ENCODE measurements at regions not wholly inside any gene's neighbourhood (a gene's known extent, or its start where the extent isn't known, plus 50 kb on each side); places are given as distances from the start of the nearest gene placed in this dataset.

DNA sequence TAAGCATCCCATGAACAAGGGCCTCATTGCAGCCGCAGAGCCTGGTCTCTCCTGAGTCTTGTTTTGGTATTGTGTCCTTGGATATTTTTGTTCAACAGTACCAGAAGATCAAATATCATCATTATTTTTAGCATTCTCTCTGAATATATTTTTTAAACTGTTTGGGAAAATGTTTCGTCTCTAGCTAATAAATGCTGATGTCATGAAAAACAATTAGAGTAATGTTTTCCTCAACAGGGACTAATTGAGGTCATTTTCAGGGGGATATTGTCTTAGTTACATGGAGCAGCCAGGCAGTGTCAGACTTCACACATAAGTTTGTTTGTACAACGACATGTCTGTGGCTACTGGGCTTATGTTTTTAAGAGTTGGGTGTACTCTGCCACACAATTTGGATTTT lies 805.3 kb upstream of the SOX9 start:
- no peak for DNase-seq

DNA sequence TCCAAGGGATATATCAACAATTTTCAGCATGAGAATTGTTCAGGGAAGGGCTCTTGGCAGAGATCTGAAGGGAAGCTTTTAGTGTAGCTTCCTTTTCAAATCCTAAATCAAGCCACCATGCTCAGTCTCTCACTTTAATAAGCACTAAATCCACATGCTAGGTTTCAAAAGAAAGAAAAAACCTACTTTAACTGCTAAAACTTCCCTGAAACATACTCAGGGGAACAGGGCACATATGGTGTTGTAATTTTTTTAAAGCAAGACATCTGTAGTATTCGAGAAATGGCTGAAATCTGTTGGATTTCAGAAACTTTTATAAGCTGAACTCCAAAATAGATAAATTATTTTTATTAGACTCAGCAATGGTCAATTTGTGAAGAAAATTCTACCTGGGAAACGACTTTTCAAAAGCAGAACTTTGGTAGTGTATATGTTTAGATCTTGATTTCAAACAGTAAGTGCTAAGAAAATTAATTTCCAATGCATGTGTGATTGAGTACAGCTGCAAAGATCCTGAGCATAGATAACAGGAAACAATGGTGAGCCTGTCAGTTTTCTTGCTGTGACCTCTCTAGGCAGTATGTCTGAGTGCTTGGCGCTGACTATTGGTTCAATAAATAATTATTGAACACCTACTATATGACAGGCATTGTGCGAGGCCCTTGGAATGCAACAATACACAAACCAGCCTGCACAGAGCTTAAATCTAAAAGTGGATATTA lies 804.5 kb upstream of the SOX9 start:
- DNase-seq: no peak

- no peak for DNase-seq
These were observed 800.6 kb upstream of the SOX9 start for GRCh38 chr17:71320009-71320796.

DNA sequence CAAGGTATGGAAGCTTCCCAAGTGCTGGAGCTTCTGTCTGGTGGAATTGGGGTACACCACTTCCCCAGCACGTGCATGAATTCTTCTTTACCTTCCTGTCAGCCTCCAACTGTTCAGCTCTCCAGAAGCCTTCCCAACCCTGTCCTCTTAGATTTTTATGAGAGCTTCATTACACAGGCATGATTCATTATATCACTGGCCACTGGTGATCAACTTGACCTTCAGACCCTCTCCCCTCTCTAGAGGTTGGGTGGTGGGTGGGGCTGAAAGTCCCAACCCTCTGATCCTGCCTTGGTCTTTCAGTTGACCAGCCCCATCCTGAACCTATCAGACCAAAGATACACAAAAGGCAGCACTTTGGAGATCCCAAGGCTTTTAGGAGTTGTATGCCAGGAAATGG lies 795.7 kb upstream of the SOX9 start:
- no peak for DNase-seq

GRCh38 chr17:71325886-71326285 lies 794.9 kb upstream of the SOX9 start:
- no peak for DNase-seq

DNA sequence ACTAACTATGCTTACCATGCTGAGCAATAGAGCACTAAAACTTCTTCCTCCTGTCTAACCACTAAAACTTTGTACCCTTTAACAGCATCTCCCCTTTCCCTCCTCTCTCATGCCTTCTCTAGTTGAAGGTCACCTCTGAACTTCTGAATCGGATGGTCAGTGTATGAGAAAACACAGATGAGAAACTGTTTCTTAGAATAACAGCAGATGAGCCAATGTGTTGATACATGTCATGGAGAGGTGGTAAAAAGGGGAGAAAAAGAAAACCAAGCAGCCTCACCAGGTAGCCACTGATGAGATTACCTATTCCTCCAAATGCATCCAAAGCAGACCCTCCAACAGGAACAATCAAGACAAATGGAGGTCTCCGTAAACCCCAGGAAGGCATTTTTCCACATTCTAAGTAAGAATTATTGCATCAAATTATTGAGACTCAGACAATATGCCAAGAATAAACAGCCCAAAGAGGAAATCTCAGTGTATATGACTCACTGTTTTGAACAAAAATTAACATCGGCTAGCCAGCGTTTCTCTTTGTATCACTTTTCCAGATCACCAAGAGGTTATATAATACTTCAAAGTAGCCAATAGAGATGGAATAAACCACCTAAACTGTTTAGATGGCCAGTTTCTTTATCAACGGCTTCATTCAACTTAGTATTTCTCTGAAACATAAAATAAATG lies 793.3 kb upstream of the SOX9 start:
- DNase-seq: no peak

DNA sequence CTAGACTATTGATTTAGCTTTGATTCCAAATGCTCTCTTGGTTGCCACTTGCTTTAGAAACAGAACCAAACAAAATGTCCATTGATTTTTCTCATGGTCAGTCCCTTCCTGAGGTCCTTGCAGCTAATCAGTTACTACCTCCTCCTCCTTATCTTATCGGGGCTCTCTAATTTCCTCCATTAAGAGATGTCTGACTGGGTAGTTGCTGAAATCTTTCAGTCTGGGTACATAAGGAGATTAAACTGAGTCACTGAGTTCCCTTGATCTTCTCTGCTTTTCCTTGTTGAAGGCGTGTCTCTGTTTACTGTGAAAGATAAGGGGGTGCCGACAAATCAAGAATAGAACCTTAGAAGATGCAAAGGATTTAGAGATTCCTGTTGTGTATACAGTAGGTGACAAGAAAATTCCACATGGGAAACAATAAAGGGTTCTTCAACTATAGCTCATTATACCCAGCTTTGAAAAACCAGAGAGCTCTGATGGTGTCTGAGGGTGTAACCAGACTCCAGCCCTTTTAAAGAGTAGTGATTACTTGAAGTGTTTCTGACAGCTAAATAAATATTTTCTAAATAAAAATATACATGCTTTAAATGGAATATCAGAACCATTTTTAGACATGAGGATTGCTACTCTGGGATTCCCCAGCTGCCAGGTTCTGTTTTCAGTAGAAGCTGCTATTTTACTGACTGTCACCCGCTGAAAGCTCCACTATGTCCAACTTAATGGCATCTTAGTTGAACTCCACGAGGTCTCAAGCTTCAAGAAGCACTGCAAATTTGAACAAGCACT lies 791.3 kb upstream of the SOX9 start:
- no peak for DNase-seq

DNA sequence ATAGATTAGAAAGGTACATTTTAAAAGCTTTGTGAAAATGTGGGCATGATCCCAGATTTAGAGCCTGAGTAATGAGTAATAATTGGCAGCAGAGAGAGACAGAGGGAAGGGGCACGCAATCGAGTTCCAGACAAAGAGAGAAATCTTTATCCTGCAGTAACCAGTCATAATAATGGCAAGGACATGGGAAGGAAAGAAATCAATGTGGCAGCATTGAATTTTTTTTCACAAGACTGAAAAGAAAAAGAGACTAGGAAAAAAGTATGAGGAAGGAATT lies 790.8 kb upstream of the SOX9 start:
- no peak for DNase-seq

DNA sequence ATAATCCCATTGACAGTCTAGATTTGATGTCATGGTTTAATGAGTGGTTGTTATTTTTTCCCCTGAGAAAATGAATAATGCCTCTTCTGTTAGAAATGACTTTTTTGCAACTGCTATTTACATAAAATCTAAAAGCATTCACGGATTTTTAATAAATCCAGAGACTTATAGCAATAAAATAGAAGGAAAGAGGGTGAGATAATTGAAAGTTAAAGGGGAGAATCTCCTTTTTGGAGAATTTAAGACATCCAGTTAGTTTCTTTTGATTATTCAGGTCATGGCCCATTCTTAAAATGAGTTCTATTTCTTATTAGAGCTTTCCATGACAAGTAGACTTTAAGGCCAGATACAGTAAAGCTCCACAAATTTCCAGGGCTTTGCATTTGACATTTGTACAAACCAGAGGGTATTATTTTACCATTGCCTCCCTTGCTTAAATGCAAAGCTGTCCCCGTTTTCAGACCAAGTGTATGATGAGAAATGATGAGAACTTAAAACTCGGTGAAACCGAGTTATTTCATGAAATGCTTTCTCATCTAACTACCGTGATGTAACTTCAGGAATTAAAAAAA lies 789.0 kb upstream of the SOX9 start:
- DNase-seq: no peak

DNA sequence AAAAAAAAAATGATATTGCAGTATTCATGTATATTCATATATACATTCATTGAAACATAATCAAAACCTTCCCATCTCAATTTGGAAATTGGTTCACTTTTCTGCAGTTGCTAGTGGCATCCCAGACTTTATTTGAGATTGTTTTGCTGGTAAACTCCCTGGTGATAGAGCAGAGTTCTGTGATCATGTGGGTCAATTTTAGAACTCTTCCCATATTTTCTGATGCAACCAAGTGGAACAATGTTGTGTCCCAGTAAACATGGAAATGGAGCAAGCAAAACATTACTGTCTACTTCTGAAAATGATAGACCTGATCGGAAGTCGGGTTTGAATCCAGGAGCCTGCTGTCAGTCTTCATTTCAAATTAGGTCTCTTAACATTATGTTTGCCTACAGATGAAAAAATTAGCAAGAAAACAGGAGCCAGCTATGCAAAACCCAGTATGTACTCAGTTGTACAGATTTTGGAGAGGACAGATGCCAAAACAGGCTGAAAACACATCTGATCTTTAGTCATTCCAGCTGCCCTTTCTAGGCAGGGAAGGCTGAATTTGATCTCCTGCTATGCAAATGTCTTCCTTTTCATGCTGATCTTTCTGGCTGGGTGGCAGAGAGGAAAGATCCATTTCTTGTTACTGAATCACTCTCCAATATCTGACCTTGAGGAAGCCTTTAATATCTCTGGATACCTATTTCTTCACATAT lies 786.6 kb upstream of the SOX9 start:
- no peak for DNase-seq

DNA sequence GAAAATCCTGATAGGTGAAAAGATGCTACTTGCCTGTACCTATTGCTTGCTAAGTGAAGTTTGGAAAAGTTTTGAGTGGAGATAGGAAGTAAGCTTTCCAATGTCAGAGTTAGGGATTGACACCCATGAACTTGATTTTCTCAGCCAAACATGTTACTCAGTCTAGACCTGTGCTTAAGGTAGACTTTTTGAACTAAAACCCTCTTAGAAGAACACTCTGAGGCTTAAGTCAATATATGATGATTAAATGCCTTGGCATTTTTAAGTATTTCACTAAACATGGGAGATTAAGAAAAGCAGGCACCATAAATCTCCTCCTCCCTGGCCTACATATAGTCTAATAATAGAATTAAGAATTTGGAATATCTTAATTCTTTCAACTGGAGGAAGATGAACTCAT lies 785.6 kb upstream of the SOX9 start:
- no peak for DNase-seq

GRCh38 chr17:71337938-71338337 lies 782.9 kb upstream of the SOX9 start:
- DNase-seq: no peak

DNA sequence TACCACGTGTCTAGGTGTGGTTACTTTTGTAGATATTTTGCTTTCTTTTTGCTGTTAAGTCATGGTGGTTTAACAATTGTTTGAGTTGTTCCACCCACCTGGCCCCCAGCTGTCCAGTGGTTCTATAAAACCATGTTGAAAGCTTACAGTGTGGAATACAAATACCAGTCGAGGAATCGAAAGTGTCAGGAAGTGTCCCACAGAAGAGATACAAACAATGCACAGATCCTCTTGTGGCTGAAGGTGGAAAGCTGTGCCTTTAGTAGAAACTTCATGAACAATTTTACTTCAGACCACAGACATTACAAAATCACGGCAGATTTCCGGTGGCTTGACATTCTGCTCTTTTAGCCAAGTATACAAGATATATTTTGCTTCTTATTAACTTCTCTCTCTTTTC lies 782.4 kb upstream of the SOX9 start:
- no peak for DNase-seq

GRCh38 chr17:71339206-71339605 lies 781.6 kb upstream of the SOX9 start:
- DNase-seq: no peak

- DNase-seq: no peak
These were observed 778.1 kb upstream of the SOX9 start for GRCh38 chr17:71342737-71343136.

- DNase-seq: no peak
These were observed 770.8 kb upstream of the SOX9 start for GRCh38 chr17:71349908-71350600.

DNA sequence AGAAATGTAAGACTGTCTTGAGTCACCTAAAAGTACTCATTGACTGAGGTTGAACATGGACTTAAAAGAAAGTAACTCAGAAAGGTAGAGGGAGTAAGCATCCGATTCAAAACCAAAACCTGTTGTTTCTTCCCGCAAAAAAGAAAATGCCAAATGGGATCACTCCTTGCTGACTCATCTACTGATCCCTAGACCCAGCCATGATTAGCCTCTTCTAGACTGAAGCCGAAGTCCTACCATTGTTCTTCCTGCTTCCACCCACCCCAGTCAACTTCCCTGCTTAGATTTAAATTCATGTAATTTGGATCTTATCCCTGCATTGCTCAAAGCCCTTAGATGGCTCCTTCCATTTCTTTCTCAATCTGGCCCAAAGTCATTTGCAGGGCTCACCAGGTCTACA lies 760.5 kb upstream of the SOX9 start:
- no peak for DNase-seq

DNA sequence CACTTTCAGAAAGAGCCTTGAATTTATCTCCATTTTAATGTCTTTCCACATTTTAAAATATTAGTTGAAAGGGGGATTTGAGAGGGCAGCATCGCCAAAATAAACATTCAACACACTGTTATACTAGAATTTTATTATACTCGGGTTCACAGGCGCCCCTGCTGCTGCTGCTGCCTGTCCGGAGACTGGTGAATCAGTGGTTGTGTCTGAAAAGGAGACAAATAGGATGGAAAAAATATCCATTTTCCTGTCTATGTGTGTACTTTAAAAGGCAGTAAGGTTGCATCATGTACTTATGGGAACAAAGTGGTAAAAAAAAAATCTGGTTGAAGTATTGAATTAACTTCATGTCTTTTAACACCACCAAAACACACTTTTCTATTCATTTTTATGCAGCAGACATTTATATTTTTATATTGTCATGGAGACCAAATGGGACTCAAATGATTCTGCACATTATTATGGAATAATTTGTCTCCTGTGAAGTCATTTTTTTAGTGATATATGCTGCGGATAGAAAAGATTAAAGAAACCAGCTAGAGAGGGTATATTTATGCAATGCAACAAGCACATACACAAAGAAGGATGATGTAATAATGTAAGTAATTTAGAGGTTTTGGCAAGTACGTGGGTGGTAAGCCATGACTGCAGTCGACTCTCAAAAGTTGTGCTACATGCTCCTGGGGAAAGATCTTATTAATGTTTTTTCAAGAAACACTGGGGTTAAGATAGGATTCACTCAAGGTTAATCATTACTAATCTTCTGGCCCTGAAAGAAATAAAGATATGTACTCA lies 759.0 kb upstream of the SOX9 start:
- no peak for DNase-seq

DNA sequence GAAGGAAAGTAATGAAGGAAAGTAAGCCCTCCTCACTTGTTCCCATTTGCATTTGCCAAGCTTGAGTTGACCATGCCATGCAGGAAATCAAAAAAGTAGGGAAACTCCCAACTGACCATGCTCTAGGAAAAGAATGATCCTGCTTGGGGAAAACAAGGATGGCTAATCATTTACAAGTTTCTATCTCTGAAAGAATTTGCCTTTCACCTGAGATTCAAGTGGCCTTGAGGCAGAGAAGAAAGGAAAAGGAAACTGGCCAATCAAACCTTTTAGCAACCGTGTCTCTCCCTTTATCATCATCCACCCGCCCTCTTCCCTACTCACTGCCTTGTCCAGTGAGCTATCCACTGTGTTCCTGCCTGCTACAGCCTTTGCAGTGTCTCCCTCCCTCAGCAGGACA lies 757.2 kb upstream of the SOX9 start:
- no peak for DNase-seq

DNA sequence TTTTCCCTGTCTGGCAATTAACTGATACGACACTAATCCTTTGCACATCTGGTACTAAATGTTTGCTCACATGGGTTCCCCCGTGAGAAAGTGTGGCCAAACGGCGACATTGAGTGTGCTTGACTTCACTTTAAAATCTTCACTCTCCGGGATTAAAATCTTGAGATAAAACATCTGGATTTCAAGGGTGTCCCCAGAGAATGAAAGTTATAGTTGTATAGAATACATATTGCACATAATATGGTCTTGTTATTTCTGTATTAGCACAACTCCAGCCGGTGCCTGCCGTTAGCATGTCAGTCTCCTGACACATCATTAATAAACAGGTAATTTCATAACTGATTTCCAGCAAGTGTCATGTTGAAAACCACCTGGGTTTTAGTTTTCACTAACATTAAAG lies 749.0 kb upstream of the SOX9 start:
- no peak for DNase-seq

- no peak for DNase-seq
These were observed 744.9 kb upstream of the SOX9 start for GRCh38 chr17:71375948-71376347.
